ENCODE measurements at regions not wholly inside any gene's neighbourhood (a gene's known extent, or its start where the extent isn't known, plus 50 kb on each side); places are given as distances from the start of the nearest gene placed in this dataset.
"Not testable (repeated sequence)": the region's sequence is repeated elsewhere in the genome, so short reads cannot be mapped to it uniquely, and the experiment has no call there.

GRCh38 chr5:17978954-17979353 lies 344.7 kb downstream of the TAF11L14 start:
- no peaks in the 10 kb centered on the region for H3K27me3 Mint-ChIP-seq (ENCODE audit: unreplicated experiment)
- H3K36me3 Mint-ChIP-seq (ENCODE audit: insufficient read depth, unreplicated experiment), result no peaks in the 10 kb centered on the region
- intact Hi-C loops (cut with micrococcal nuclease; ENCODE audit: unreplicated experiment), result no loop called here
- H3K27ac Mint-ChIP-seq (ENCODE audit: unreplicated experiment), result no peak overlapping the region
- DNase-seq, result no peak
- BruUV-seq (replicated peaks), result no TSS peak
- no peak for TF ChIP-seq CTCF (IDR thresholded peaks at IDR 0.05; ENCODE audit: unreplicated experiment)
- H3K4me1 Mint-ChIP-seq (ENCODE audit: low read depth, unreplicated experiment), result no peaks in the 10 kb centered on the region
- CTCF ChIA-PET, result no interaction called here
- no peak overlapping the region for H3K4me3 Mint-ChIP-seq (ENCODE audit: low read depth, unreplicated experiment)
- peaks cover 5% of the 10 kb centered on the region for H3K9me3 Mint-ChIP-seq (ENCODE audit: low read depth, unreplicated experiment)

- H3K36me3 Mint-ChIP-seq (ENCODE audit: insufficient read depth, unreplicated experiment); H3K9me3 Mint-ChIP-seq (ENCODE audit: low read depth, unreplicated experiment); H3K27me3 Mint-ChIP-seq (ENCODE audit: unreplicated experiment); BruUV-seq (replicated peaks); H3K4me3 Mint-ChIP-seq (ENCODE audit: low read depth, unreplicated experiment); CTCF ChIA-PET; H3K27ac Mint-ChIP-seq (ENCODE audit: unreplicated experiment); intact Hi-C loops (cut with micrococcal nuclease; ENCODE audit: unreplicated experiment); H3K4me1 Mint-ChIP-seq (ENCODE audit: low read depth, unreplicated experiment); DNase-seq: not testable (repeated sequence)
These were observed 348.4 kb downstream of the TAF11L14 start for GRCh38 chr5:17982626-17983025.

- intact Hi-C loops (cut with micrococcal nuclease; ENCODE audit: unreplicated experiment), result no loop called here
- Mint-ChIP-seq H3K9me3 (ENCODE audit: low read depth, unreplicated experiment) (peaks cover 6% of the 10 kb centered on the region), H3K27ac (ENCODE audit: unreplicated experiment) (no peak overlapping the region), H3K36me3 (ENCODE audit: insufficient read depth, unreplicated experiment) (no peaks in the 10 kb centered on the region), H3K4me3 (ENCODE audit: low read depth, unreplicated experiment) (no peak overlapping the region), H3K27me3 (ENCODE audit: unreplicated experiment) (no peaks in the 10 kb centered on the region), H3K4me1 (ENCODE audit: low read depth, unreplicated experiment) (no peaks in the 10 kb centered on the region)
- no peak for TF ChIP-seq CTCF (IDR thresholded peaks at IDR 0.05; ENCODE audit: unreplicated experiment)
- no peak for DNase-seq
- CTCF ChIA-PET, result no interaction called here
- no TSS peak for BruUV-seq (replicated peaks)
These were observed 354.8 kb downstream of the TAF11L14 start for GRCh38 chr5:17989036-17989435.

DNA sequence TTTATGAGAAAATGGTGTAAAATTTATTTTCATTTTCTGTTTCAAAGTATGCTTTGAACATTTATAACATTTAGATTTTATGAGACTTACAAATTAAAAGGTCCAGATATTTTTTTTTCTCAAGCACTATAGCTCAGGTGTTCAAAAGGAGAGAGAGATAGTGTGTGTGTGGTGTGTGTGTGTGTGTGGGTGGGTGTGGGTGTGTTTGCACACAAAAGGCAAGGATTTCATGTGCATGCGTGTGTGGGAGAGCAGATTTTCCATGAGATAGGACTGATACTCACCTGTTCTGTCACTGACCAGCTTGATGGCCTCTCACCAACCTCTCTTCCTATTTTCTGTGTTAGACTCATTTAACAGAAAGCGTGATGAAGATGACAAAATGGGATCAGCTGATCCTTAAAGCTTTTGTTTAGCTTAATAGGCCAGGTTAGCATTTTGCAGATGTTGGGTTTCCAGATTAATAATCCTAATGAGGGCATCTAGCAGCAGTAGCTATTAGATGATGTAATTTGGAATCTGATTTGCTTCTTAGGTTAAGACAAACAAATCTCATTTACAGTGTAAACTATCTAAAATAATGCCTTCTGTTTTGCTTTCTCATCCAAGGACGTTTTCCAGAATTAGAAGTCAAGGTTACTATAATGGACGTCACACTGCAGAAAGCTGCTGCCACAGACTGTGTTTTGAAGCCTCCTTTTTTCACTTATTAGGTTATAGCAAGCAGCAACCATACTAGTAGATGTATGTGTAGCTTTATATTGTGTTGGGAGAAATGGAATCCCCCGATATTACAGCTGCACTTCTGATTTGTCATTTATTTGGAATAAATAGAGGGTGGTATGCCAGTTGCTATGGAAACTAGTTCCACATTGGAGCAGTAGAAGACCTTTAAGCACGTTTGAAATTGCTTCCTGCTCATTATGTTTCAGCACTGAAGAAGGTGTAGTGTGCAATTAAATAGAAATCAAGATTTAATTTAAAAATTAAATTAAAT lies 355.6 kb downstream of the TAF11L14 start:
- BruUV-seq (replicated peaks), result no TSS peak
- intact Hi-C loops (cut with micrococcal nuclease; ENCODE audit: unreplicated experiment), result no loop called here
- Mint-ChIP-seq H3K27me3 (ENCODE audit: unreplicated experiment) (no peaks in the 10 kb centered on the region), H3K27ac (ENCODE audit: unreplicated experiment) (no peak overlapping the region), H3K4me3 (ENCODE audit: low read depth, unreplicated experiment) (no peak overlapping the region), H3K9me3 (ENCODE audit: low read depth, unreplicated experiment) (peaks cover 6% of the 10 kb centered on the region), H3K36me3 (ENCODE audit: insufficient read depth, unreplicated experiment) (no peaks in the 10 kb centered on the region), H3K4me1 (ENCODE audit: low read depth, unreplicated experiment) (no peaks in the 10 kb centered on the region)
- CTCF ChIA-PET, result no interaction called here
- TF ChIP-seq CTCF (IDR thresholded peaks at IDR 0.05; ENCODE audit: unreplicated experiment), result no peak
- DNase-seq, result no peak

DNA sequence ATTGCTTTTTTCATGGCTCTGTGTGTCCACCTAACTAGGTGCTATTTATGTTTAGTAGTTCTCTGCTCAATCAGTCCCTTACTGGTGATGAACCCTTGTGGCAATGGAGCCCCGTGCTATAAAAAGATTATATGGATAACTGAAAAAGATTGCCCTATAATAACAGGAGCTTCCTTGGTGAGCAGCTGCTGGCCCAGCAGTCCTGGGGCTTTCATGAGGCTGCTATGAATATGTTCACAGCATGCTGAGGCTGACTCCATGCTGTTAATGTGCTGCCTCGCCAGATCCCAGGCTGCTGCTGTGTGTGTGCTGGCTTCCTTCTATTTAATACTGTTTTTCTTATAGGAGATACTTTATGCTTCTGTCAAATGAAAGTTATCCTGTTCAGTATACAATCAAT lies 357.5 kb downstream of the TAF11L14 start:
- no peaks in the 10 kb centered on the region for H3K4me1 Mint-ChIP-seq (ENCODE audit: low read depth, unreplicated experiment)

More for the DNA sequence above, 357.5 kb downstream of the TAF11L14 start:
- CTCF ChIA-PET, result no interaction called here
- H3K36me3 Mint-ChIP-seq (ENCODE audit: insufficient read depth, unreplicated experiment), result no peaks in the 10 kb centered on the region
- TF ChIP-seq CTCF (IDR thresholded peaks at IDR 0.05; ENCODE audit: unreplicated experiment), result no peak
- no peaks in the 10 kb centered on the region for H3K27me3 Mint-ChIP-seq (ENCODE audit: unreplicated experiment)
- intact Hi-C loops (cut with micrococcal nuclease; ENCODE audit: unreplicated experiment), result no loop called here
- BruUV-seq (replicated peaks), result no TSS peak
- H3K4me3 Mint-ChIP-seq (ENCODE audit: low read depth, unreplicated experiment), result no peak overlapping the region
- H3K27ac Mint-ChIP-seq (ENCODE audit: unreplicated experiment), result no peak overlapping the region
- DNase-seq, result no peak
- peaks cover 6% of the 10 kb centered on the region for H3K9me3 Mint-ChIP-seq (ENCODE audit: low read depth, unreplicated experiment)
